HepG2 (cell line): ENCODE measurements at regions not wholly inside any gene's neighbourhood (a gene's known extent, or its start where the extent isn't known, plus 50 kb on each side); places are given as distances from the start of the nearest gene placed in this dataset.
"Not testable (repeated sequence)": the region's sequence is repeated elsewhere in the genome, so short reads cannot be mapped to it uniquely, and the experiment has no call there.

Experiments used
- ATAC-seq: fragments of 200-7000 bp; cut with Tn5 transposase; 3 replicates; pipeline ENCODE4 v1.9.1; 2020; ENCODE audit warnings: mild to moderate bottlenecking, moderate library complexity
- BruUV-seq: library from RNA; stranded (reverse); fragments of 400-500 nt; replicated peaks from 2 replicates; lab custom pipeline; 2021; lab: Mats Ljungman, UMichigan
- CTCF ChIA-PET: fragments of 300-600 bp; formaldehyde crosslinking; extraction: SDS; loops from one replicate; lab custom pipeline; 2021; ENCODE audit warnings: low total read pairs, inconsistent platforms, low intra/inter-chr PET ratio; lab: Yijun Ruan, JAX
- POLR2A ChIA-PET: fragments of 350-600 bp; sonication (Branson Sonifier 250); formaldehyde crosslinking; loops from one replicate; lab custom pipeline; 2020; ENCODE audit warnings: antibody characterized with exemption, inconsistent platforms; lab: Yijun Ruan, JAX
- DNase-seq: peaks from one replicate; pipeline ENCODE4 v3.0.0-alpha.2; 2015; ENCODE audit warnings: low spot score
- FAIRE-seq: peaks from 3 replicates; lab custom pipeline; 2011; peaks lifted over from hg19 to GRCh38; lab: Jason Lieb, UNC
- H2AFZ ChIP-seq: one replicate; pipeline ENCODE4 v1.6.1; 2011; ENCODE audit warnings: low read length, inconsistent platforms
- H3K27ac ChIP-seq: fragments of 300-600 bp; 3 replicates; pipeline ENCODE4 v1.8.0; 2011; ENCODE audit warnings: mixed run types, mild to moderate bottlenecking, mixed read lengths, low read length, inconsistent platforms; ENCODE audit not compliant: insufficient read depth; ENCODE audit errors: extremely low read length
- H3K27me3 ChIP-seq, 2 experiments: fragments of 200-600 bp in 1 of 2; 2 replicates in 1 of 2; 3 replicates in 1 of 2; pipeline versions ENCODE4 v1.6.0 to v1.8.0; 2011; ENCODE audit warnings: low read length in 2 of 2, mild to moderate bottlenecking in 2 of 2, moderate library complexity in 2 of 2, inconsistent platforms in 1 of 2; ENCODE audit not compliant: insufficient read depth in 2 of 2, control insufficient read depth in 1 of 2
- H3K36me3 ChIP-seq, 2 experiments: fragments of 200-600 bp in 1 of 2; replicated peaks in 1 of 2; 2 replicates in 1 of 2; 3 replicates in 1 of 2; pipeline versions ENCODE4 v1.5.1 to v1.8.0; 2011; ENCODE audit warnings: low read length in 2 of 2, inconsistent platforms in 1 of 2; ENCODE audit not compliant: insufficient read depth in 2 of 2, control insufficient read depth in 1 of 2
- H3K4me1 ChIP-seq: 2 replicates; pipeline ENCODE4 v1.5.1; 2012; ENCODE audit warnings: low read length, inconsistent platforms; ENCODE audit not compliant: insufficient read depth
- H3K4me2 ChIP-seq: 2 replicates; pipeline ENCODE4 v1.6.0; 2011; ENCODE audit warnings: low read depth, low read length, inconsistent platforms
- H3K4me3 ChIP-seq, 3 experiments: fragments of 200-600 bp in 1 of 3; sonication (generic), shearing (Covaris generic) in 1 of 3; replicated peaks in 1 of 3; 2 replicates each; pipeline ENCODE4 v1.5.1; 2011 to 2016; ENCODE audit warnings: low read length in 3 of 3, inconsistent platforms in 2 of 3, low read depth in 2 of 3, mild to moderate bottlenecking in 2 of 3, control low read depth in 1 of 3, mixed read lengths in 1 of 3; ENCODE audit not compliant: insufficient read depth in 1 of 3
- H3K79me2 ChIP-seq: one replicate; pipeline ENCODE4 v1.6.1; 2011; ENCODE audit warnings: low read length, inconsistent platforms; ENCODE audit not compliant: insufficient read depth
- H3K9ac ChIP-seq: 2 replicates; pipeline ENCODE4 v1.6.0; 2011; ENCODE audit warnings: mild to moderate bottlenecking, low read depth, low read length, inconsistent platforms; ENCODE audit not compliant: insufficient read depth
- H3K9me3 ChIP-seq: 2 replicates; pipeline ENCODE4 v1.5.1; 2012; ENCODE audit warnings: mild to moderate bottlenecking, low read length
- H4K20me1 ChIP-seq: 2 replicates; pipeline ENCODE4 v1.6.0; 2011; ENCODE audit warnings: inconsistent platforms, mild to moderate bottlenecking, low read length, moderate library complexity; ENCODE audit not compliant: insufficient read depth
- STAG1 ChIP-seq: sonication (generic); formaldehyde crosslinking; IDR thresholded peaks from 2 replicates; pipeline ENCODE4 v1.4.0; 2020; ENCODE audit warnings: missing genetic modification reagents
- WGBS: methylation state at CpG from one replicate; pipeline ENCODE4 v1.1.6; 2017; ENCODE audit warnings: low lambda C conversion rate; 5-methylcytosine and 5-hydroxymethylcytosine counted together
- in situ Hi-C: cut with HindIII; loops from 2 replicates; pipeline ENCODE4 v1.10.0; 2017; ENCODE audit warnings: low pct_unique_long_range_greater_than_20kb; ENCODE audit not compliant: extremely low pct_ligation_motif_present
- intact Hi-C: fragments of 100-400 bp; cut with micrococcal nuclease; formaldehyde crosslinking; loops from one replicate; pipeline ENCODE4 v1.10.0; 2022; ENCODE audit not compliant: unreplicated experiment

DNA sequence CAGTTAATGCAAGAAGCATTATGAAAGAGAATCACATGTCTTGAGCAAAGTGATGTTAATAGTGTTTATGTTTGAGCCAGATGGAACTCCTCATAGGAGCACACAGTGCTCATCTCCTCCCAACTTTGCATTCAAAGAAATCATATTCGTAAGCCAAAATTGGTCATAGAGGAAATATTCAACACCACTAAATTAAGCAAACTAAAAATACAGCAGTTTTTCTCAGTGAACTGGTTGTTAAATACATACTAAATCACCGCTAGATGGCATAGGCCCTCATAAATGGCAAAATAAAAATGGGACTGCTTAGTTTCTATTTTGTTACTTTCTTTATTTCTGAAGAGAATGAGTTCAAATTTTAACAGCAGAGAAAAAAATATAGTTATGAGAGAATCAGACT lies 114.3 kb downstream of the SYT15 start:
- ATAC-seq, POLR2A ChIA-PET, H3K79me2 ChIP-seq, H3K27ac ChIP-seq, H3K4me3 ChIP-seq, BruUV-seq, in situ Hi-C loops, DNase-seq, H3K27me3 ChIP-seq, H4K20me1 ChIP-seq, H3K9me3 ChIP-seq, H3K9ac ChIP-seq, CTCF ChIA-PET, H3K4me2 ChIP-seq, H2AFZ ChIP-seq, FAIRE-seq, intact Hi-C loops, H3K36me3 ChIP-seq, H3K4me1 ChIP-seq: not testable (repeated sequence)
- WGBS = 0% methylated on average over 1 of the region's 2 CpGs
- peak; percentile 18; the same call in 1 of the 2 replicates for TF ChIP-seq STAG1

GRCh38 chr10:46717264-46717663 lies 138.3 kb downstream of the SYT15 start:
- POLR2A ChIA-PET, BruUV-seq, H3K9ac ChIP-seq, H3K27me3 ChIP-seq, H3K4me3 ChIP-seq, H4K20me1 ChIP-seq, H3K36me3 ChIP-seq, H2AFZ ChIP-seq, FAIRE-seq, in situ Hi-C loops, CTCF ChIA-PET, H3K9me3 ChIP-seq, H3K27ac ChIP-seq, ATAC-seq, DNase-seq, H3K4me2 ChIP-seq, intact Hi-C loops, H3K4me1 ChIP-seq, H3K79me2 ChIP-seq: not testable (repeated sequence)

GRCh38 chr10:46718014-46718413 lies 139.1 kb downstream of the SYT15 start:
- FAIRE-seq, ATAC-seq, CTCF ChIA-PET, H3K4me3 ChIP-seq, in situ Hi-C loops, H3K9ac ChIP-seq, H2AFZ ChIP-seq, H4K20me1 ChIP-seq, POLR2A ChIA-PET, BruUV-seq, H3K4me2 ChIP-seq, H3K27ac ChIP-seq, H3K27me3 ChIP-seq, intact Hi-C loops, DNase-seq, H3K4me1 ChIP-seq, H3K9me3 ChIP-seq, H3K79me2 ChIP-seq, H3K36me3 ChIP-seq: not testable (repeated sequence)
- 90% methylated on average over 3 of the region's 3 CpGs for WGBS
